GM19023 (cell line): ENCODE measurements at regions not wholly inside any gene's neighbourhood (a gene's known extent, or its start where the extent isn't known, plus 50 kb on each side); places are given as distances from the start of the nearest gene placed in this dataset.
"Not testable (repeated sequence)": the region's sequence is repeated elsewhere in the genome, so short reads cannot be mapped to it uniquely, and the experiment has no call there.

Experiments
- ATAC-seq: cut with Tn5 transposase; IDR thresholded peaks from one replicate; pipeline ENCODE4 v1.9.1; 2021; ENCODE audit warnings: mild to moderate bottlenecking, moderate library complexity; ENCODE audit not compliant: unreplicated experiment

GRCh38 chr13:53351021-53351420, 322.4 kb downstream of the OLFM4 start:
- ATAC-seq: no peak

GRCh38 chr13:53357582-53357981, 329.0 kb downstream of the OLFM4 start:
- peak; percentile 86 for ATAC-seq

- no peak for ATAC-seq
Observed at GRCh38 chr13:53368948-53369347, 340.3 kb downstream of the OLFM4 start.

- ATAC-seq: no peak
Observed at GRCh38 chr13:53379485-53379884, 350.9 kb downstream of the OLFM4 start.

GRCh38 chr13:53382008-53382407, 353.4 kb downstream of the OLFM4 start:
- no peak for ATAC-seq

- no peak for ATAC-seq
Observed at GRCh38 chr13:53398051-53398450, 369.4 kb downstream of the OLFM4 start.

DNA sequence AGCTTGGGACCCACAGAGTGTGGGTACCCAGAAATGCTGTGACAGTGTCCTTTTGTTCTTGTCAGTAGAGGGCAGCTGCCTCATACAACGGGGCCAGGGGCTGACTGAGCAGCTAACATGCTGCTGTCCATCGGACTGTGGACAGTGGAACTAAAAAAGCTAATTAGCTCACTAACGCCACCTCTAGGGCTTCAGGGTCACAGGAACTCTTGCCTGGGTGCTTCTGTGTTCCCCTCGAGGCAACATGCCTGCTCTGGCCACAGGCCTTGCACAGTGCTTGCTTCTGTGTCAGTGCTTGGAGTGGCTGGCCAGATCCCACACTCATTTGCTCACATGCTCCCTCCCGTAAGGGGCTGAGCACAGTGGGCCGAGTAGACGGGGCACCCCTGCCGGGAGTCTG, 377.0 kb downstream of the OLFM4 start:
- ATAC-seq: no peak

- ATAC-seq: no peak
Observed at GRCh38 chr13:53408306-53408705, 379.7 kb downstream of the OLFM4 start.

DNA sequence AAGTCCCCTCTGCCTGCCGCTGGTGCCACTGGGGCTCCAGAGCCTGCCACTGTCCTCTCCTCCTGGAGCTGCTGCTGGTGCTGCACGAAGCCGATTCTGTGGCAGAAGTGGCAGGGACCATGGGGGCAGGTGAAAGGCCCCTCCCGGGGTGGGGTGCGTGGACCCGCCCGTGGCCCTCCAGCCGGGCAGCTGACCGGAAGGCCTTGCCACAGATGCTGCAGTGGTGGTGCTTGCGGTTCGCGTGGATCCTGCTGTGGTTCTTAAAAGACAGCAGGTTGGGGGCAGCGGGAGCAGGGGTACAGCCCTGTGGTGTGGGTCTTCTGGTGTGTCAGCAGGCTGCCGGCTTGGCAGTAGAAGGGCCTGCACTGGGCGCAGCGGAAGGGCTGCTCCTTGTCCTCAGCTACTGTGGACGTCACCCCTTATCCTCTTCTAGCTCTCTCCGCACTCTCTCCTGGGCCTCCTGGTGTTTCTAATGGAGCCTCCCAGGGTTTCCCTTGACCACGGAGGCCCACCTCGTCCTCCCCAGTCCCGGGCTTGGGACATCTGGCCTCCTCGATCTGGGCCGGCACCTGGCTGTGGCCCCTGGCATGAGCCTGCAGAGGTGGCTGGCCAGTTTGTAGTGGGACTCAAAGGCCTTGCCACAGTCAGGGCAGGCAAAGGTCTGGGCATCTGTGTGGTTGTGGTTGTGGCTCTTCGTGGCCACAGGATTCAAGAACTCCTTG, 380.4 kb downstream of the OLFM4 start:
- ATAC-seq: no peak

- ATAC-seq: no peak
Observed at GRCh38 chr13:53411463-53411862, 382.9 kb downstream of the OLFM4 start.

DNA sequence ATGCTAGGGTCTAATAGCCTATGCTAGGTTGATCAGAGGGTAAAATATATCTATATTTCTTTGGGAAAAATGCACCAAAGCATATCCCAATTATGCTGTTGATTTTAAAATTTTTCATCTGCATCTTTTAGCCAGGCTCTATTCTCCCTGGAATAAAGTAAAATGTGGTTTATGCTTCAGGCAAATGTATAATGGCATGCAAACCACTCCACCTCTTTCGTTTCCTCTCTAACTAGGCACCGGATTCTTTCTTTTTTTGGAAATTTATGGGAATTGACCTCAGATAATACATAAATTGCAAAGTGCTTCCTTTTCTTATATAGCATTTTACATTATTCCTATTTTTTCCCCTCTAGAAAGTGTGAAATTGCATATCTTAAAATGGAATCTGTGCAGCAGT, 386.5 kb downstream of the OLFM4 start:
- no peak for ATAC-seq

GRCh38 chr13:53417601-53418000, 389.0 kb downstream of the OLFM4 start:
- ATAC-seq: no peak

GRCh38 chr13:53422415-53422814, 393.8 kb downstream of the OLFM4 start:
- no peak for ATAC-seq

GRCh38 chr13:53436396-53436795, 407.8 kb downstream of the OLFM4 start:
- no peak for ATAC-seq

DNA sequence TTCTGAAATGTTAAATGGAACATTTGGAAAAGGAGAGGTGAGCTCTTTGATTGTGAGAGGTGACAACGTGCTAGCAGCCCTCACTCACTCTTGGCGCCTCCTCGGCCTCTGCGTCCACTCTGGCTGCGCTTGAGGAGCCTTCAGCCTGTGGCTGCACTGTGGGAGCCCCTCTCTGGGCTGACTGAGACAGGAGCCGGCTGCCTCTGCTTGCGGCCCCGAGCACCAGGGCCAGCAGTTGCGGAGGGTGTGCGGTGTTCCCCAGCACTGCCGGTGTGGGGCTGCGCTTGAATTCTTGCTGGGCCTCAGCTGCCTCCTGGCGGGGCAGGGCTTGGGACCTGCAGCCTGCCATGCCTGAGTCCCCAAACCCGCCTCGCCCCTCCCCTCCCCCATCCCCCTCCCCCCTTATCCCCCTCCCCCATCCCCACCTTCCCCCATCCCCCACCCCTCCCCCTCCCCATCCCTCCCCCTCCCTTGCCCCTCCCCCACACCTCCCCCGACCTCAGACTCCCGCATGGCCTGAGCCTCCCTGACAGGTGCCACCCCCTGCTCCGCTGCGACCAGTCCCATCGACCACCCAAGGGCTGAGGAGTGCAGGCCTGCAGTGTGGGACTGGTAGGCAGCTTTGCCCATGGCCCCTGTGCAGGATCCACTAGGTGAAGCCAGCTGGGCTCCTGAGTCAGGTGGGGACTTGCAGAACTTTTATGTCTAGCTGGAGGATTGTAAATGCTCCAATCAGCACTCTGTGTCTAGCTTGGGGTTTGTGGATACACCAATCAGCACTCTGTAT, 411.0 kb downstream of the OLFM4 start:
- no peak for ATAC-seq

GRCh38 chr13:53442979-53443378, 414.4 kb downstream of the OLFM4 start:
- no peak for ATAC-seq

GRCh38 chr13:53445686-53446085, 417.1 kb downstream of the OLFM4 start:
- ATAC-seq: no peak

DNA sequence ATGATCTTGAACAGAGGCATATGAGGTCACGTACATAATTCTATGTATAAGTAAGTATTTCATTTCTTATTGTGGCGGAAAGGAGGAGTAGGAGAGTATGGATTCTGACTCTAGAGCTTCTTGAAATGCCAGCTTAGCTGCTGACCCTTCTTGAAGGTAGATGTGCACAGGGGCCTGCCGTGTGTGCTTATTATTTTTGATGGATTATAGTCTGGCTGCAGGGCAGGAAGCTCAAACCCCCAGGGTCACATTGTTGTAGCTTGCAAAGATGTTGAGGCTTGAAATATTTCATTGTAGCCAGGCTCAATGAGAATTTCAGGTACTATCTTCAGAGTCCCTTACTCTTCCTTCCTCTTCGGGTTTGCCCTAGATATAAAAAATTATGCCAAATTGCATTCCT, 418.8 kb downstream of the OLFM4 start:
- no peak for ATAC-seq

DNA sequence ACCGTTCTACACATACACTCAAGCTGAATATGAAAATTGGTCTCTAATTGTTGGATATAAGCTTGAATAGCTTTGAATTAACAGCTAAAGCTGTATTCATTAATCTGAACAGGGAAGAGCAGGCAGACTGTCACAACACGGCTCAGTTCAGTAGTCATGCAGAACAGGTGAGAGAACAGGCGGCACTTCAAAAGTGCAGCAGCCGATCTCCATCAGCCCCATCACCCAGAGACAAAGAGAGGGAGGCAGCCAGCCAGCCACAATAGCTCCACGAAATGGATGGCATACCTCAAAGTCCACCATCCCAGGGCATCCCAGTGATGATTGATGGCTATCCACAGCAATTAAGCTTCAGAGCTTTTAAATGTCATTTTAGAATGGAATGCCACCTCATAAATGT, 419.2 kb downstream of the OLFM4 start:
- no peak for ATAC-seq

DNA sequence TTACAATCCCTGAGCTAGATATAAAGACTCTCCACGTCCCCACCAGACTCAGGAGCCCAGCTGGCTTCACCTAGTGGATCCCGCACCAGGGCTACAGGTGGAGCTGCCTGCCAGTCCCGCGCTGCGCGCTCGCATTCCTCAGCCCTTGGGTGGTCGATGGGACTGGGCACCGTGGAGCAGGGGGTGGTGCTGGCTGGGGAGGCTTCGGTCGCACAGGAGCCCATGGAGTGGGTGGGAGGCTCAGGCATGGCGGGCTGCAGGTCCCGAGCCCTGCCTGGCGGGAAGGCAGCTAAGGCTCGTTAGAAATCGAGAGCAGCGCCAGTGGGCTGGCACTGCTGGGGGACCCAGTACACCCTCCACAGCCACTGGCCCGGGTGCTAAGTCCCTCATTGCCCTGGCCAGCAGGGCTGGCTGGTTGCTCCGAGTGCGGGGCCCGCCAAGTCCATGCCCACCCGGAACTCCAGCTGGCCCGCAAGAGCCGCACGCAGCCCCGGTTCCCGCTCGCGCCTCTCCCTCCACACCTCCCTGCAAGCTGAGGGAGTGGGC, 423.7 kb downstream of the OLFM4 start:
- not testable (repeated sequence) for ATAC-seq

DNA sequence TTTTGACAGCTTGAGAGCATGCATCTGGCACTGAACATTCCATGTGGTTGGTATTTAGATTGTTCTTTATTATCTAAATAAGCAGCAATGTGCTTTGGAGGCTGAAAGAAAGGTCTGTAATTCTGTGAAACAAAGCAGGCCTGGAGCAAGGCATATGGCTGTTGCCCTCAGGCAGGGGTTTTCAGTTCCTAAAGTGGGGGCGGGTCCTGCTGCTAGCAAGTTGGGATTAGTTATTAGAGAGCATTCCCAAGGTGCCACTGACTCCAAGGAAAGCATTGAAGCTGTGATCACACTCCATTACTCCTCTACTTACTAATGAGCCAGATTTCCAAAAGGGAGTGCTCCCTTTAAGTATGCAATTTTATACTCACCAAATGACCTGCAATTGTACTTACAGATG, 432.2 kb downstream of the OLFM4 start:
- ATAC-seq: no peak

DNA sequence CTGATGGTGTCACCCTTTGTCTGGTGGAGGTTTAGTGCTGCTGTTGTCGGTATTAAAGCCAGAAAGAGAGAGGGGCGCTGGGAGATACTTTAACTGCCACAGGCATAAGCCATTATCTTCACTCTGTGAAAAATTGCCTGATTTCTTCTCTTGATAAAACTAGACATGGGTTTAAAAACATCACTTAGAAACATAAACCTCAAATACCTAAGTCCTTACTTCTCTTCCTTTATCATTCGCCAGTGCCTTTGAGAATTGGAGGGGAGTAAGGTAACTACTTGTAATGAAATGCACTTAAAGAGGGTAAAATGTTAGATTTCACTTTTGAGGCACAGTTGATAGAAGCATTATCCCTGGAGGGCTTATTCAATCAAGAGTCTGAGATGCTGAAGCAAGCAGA, 434.5 kb downstream of the OLFM4 start:
- ATAC-seq: no peak
